Stimulated activated CD8-positive, alpha-beta memory T cell treated with anti-CD3 and anti-CD28 coated beads, Interleukin-15, amount 100 ng/mL, for 24 hours (primary cell): ENCODE measurements at regions not wholly inside any gene's neighbourhood (a gene's known extent, or its start where the extent isn't known, plus 50 kb on each side); places are given as distances from the start of the nearest gene placed in this dataset.

ENCODE experiments used
- DNase-seq: peaks from one replicate; pipeline ENCODE4 v3.0.0-alpha.2; 2020; ENCODE audit warnings: low read depth

GRCh38 chr7:11895337-11895736 lies 63.3 kb upstream of the THSD7A start:
- DNase-seq, result no peak

DNA sequence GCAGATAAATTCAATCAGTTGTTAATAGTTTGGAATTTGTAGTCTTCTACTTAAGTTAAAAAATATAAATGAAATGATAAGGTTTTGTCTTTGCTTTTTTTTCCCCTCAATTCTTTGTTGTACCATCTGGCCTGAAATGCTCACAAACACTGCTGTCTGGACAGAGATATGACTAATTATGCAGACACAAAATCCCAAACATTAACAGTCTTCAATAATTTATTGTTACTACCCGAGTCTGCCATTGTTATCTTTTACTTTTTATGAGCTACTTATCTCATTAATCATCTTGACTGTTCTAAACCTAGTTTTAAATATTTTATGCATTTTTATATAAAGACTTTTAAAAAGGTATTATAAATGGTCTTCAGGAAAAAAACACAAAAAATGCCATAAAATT lies 64.7 kb upstream of the THSD7A start:
- no peak for DNase-seq

- DNase-seq, result no peak
Observed at GRCh38 chr7:11899247-11899646, 67.2 kb upstream of the THSD7A start.

DNA sequence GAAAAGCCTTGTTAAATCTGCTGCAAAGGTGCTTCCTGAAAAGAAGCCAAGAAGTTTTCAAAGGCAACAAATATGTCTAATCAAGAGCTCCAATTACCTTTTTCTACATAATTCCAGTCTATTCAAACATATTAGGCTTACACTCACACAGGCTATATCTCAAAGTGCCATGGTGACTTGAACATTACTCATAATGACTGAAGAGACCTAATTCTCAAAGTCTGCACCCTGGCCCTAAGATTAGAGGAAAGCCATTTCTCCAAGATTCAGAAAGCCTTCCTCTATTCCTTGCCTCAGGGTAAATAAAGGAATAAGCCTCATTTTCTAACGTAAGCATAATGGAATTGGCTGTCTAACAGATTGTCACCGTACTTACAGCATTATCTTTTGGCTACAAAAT lies 78.3 kb upstream of the THSD7A start:
- no peak for DNase-seq

GRCh38 chr7:11911900-11912299 lies 79.9 kb upstream of the THSD7A start:
- DNase-seq, result no peak

DNA sequence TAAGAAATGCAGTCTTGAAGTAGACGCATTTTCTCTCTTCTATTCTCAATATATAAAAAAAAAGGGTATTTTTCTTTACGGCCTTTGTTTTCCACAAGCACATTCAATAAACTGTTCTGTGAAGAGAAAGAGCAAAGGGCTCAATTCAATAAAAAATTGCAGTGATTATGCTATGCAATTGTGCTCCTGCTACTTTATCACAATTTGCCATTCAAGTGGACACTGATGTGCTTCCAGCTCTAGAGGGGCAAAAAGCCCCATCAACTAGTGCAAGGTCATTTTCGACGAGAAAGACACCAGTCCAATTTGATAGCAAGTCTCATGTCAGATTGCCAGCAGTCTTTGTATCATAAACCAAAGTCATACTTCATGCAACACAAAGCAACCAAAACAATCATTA lies 82.6 kb upstream of the THSD7A start:
- no peak for DNase-seq

- no peak for DNase-seq
Observed at GRCh38 chr7:11923376-11923930, 91.5 kb upstream of the THSD7A start.

DNA sequence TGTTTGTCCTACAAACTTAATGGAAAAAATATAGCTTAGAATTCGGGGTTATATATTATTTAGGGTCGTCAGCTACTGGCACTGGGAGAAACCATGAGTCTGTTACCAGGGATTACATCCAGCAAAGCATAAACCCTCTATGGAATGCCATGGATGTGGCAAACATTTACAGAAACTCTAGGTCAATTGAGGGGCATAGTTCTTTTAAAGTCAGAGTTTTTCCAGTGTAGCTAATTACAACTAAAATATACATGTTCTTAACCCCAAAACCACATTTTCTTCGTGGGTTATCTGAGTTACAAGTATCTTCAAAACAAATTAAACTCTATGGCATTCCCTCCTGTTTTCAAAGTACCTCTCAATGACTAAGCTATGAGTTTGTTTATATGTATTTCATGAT lies 99.3 kb upstream of the THSD7A start:
- DNase-seq, result no peak

DNA sequence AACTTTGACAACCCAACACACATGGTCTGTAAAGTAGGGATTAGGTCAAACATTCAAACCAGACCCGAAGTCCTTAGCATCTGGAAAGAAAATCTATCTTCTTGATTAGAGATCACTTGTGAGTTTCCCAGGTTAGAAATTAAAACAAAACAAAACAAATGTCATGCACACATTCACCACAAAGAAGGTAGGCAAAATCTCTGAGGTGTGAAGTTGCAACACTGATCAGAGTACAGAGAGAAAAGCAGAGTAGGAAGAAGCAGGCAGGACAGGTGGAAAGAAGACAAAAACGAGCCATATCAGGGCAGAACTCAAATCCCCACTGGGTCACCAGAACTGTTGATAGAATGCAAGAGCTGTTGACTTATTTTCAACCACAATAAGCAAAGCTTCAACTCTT lies 102.8 kb upstream of the THSD7A start:
- DNase-seq, result no peak

DNA sequence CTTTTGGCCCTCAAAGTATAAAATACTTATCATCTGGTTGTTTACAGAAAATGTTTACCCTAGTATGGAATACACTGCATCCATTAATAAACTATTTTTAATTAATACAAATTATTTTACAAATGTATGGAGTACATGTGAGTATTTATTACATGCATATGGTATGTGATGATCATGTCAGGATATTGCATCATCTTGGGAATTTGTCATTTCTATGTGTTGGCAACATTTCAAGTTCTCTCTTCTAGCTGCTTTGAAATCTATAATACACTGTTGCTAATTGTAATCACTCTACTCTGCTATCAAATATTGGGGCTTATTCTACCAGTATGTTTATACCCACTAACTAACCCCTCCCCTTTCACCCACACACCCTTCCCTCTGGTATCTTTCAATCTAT lies 103.9 kb upstream of the THSD7A start:
- DNase-seq, result no peak

DNA sequence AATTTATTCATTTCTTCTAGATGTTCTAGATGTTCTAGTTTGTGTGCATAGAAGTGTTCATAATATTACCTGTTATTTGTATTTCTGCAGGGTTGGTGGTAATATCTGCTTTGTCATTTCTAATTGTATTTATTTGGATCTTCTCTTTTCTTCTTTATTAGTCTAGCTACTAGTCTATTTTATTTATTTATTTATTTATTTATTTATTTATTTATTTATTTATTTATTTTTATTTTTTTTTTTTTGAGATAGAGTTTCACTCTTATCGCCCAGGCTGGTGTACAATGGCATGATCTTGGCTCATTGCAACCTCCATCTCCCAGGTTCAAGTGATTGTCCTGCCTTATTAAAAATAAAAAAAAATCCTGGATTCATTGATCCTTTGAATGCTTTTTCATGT lies 114.8 kb upstream of the THSD7A start:
- no peak for DNase-seq

DNA sequence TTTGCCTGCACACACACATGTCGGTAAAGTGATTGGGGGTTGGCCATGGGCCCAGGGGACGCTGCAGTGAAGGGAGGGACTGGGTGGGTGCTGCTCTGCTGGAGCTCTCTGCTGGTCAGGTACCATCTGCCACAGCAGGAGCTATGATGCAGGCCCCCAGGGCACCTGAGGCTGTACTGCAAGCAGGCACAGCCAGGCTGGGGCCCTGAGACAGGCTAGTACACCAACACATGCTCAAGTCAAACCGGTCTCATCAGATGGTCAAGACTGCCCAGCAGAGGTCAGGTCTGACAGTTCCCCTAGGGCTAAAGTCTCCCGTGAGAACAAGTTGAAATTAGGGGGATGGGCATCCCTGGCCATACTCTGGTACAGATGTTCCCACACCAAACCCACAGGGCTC lies 118.3 kb upstream of the THSD7A start:
- DNase-seq, result no peak

DNA sequence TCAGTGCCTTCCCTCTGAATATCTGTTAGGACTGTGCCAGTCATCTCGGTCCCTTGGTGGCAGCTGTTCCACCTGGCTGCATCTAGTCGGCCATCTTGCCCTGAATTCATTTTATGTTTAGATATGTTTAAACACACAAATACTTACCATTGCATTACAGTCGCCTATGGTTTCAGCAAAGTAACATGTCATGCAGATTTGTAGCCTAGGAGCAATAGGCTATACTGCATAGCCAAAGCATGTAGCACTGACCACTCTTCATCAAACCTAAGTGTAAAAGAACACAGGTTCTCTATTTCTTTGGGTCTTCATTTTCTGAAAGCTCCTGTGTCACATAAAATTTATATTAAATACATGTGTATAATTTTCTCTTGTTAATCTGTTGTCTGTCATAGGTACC lies 118.9 kb upstream of the THSD7A start:
- DNase-seq, result no peak

DNA sequence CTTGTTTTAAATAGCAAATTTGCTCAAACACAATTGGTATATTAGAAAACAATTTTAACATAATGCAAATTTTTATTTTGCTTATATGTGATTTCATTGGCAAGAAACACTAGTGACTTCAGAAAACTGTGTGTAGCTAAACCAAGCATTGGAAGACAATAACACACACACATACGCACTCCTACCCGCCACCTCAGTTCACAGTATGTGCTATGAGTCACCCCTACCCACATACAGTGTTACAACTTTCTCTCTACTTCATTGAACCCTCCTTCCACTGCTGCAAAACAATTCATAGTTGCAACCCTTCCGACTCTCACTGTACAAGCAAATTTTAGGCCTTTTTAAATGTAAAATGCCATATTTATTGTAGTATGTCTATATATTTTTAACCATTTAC lies 119.9 kb upstream of the THSD7A start:
- no peak for DNase-seq

- no peak for DNase-seq
Observed at GRCh38 chr7:11952972-11953371, 121.0 kb upstream of the THSD7A start.

DNA sequence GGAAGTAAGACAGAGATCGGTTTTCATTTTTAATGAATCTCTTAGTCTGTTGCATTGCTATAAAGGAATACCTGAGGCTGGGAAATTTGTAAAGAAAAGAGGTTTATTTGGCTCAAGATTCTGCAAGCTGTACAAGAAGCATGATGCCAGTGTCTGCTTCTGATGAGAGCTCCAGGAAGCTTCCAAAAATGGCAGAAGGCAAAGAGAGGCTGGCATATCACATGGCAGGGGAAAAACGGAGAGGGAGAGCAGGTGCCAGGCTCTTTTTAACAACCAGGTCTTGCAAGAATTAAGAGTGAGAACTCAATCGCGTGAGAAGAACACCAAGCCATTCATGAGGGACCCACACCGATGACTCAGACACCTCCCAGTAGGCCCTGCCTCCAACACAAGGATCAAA lies 125.0 kb upstream of the THSD7A start:
- DNase-seq, result no peak

DNA sequence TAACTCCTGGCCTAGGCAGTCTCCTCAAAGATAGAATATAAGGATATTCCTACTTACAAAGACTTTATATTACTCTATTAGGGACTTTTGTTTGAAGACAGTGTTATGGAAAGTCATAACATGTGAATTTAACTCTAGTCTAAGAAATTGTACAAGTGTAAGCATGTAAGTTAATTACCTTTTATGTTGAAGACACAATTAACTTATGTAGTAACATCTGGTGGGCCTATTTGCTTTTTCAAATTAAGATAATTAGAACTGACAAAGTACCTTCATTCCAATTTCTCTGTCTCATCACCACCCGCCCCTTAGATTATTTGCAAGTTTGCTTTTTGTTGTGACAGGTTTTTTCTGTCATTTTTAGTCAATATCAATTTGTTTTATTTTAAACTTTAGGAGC lies 126.0 kb upstream of the THSD7A start:
- DNase-seq, result no peak

GRCh38 chr7:11959121-11959520 lies 127.1 kb upstream of the THSD7A start:
- DNase-seq, result no peak

DNA sequence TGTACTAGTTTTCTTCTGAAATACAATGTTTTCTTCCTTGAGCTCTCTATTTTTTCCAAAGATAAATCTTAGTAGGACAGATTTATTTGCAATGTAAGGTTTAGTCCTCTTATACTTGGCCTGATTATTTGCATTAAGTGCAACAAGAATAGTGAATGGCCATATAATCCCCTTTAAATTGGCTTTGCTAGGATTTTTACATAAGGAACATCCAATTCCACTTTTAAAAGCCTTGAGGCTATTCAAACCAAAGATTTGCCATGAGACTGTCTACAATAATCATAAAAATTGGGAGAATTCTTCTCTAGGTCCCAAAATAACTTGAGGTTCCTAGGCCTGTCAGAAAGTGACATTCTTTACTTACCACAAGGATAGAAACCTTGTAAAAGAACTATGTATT lies 128.6 kb upstream of the THSD7A start:
- no peak for DNase-seq

DNA sequence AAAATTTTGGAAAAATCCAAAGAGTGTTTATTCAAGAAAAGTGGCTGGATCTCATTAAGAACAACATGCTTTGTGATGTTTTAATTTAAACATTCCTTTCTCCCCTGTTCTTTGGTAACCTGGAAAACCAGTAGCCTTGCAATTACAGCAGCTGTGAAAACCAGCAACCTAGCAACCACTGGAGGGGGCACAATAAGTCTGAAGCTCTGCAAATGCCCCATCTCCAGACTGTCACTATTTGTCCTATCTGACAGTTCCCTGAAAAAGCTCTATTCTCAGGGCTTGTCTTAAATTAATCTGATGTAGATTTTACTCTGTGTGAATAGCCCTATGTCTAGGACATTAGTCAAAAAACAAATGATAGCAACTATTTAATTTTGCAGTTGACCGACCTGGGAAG lies 137.6 kb upstream of the THSD7A start:
- DNase-seq, result no peak

DNA sequence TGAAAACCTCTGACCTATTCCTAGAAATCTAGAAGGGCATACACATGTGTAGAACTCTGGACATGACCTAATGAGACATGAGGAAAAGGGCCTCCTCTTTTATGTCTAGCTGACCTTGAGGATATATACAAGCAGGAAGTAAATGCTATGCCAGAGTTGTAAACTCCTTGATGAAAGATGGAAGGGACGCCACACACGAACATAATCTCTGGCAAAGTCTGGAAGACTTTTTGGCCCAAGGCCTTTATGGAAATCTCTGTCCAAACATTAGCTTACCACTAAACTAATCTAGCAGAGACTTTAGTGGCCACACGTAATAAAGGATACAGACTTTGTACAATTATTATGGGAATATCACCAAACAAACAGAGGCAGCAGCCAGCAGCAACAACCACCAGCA lies 138.1 kb upstream of the THSD7A start:
- no peak for DNase-seq

DNA sequence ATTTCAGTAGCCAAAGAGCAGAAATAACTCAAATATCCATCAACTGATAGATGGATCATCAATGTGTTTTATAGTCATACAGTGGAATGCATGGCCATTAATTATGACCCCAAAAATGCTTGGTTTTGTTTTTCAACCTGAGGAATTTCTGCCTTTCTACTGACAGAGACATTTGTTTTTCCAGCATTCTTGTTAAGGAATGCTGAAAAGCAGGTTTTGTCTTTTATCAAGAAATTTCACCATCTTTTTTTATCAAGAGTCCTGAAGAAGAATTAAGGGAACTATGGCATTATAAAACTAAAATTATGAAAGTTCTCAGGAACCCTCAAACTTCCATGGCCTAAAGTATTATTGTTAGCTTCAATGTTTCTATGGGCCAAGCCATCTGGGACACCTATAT lies 153.4 kb upstream of the THSD7A start:
- no peak for DNase-seq

- DNase-seq, result no peak
Observed at GRCh38 chr7:11985971-11986370, 154.0 kb upstream of the THSD7A start.

DNA sequence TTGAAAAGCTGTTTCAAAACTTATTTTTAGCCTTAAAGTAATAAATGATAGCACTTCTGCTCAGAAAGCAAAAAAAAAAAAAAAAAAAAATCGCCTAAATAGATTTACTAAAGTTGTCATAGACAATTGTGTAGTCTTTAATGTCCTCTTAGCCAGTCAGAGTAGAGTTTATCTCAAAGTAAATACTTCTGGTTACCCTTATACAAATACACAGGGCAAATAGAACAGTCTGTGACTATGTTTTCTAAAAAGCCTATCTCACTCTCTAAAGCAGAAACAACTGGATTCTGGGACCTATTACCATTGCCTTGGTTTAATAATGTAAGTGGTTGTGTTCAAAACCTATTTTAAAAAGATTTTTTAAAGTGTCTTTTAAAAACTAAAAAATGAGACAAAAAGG lies 156.2 kb upstream of the THSD7A start:
- DNase-seq, result no peak

DNA sequence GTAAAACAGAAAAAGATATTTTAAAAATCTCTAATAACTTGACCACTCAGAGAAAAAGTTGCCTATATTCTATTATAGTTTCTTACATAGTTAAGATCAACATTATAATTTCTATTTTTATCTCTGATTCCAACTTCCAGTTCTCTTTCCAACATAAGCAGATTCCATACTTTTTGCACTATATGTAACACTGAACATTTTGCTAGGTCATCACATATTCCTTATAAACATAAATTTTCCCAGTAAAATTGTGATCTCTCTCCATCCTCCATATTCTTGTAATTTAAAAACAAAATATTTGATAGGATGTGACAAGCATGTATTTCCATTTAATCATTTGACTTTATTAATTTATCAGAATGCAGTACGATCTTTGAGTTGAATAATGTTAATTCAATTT lies 170.4 kb upstream of the THSD7A start:
- no peak for DNase-seq
